Ramos (cell line): ENCODE measurements at regions not wholly inside any gene's neighbourhood (a gene's known extent, or its start where the extent isn't known, plus 50 kb on each side); places are given as distances from the start of the nearest gene placed in this dataset.

ENCODE experiments used
- in situ Hi-C: fragments of 300-500 bp; cut with MboI; formaldehyde crosslinking; loops from one replicate; pipeline ENCODE4 v1.14.3; 2022; ENCODE audit warnings: low sequenced_read_pairs; ENCODE audit not compliant: unreplicated experiment

DNA sequence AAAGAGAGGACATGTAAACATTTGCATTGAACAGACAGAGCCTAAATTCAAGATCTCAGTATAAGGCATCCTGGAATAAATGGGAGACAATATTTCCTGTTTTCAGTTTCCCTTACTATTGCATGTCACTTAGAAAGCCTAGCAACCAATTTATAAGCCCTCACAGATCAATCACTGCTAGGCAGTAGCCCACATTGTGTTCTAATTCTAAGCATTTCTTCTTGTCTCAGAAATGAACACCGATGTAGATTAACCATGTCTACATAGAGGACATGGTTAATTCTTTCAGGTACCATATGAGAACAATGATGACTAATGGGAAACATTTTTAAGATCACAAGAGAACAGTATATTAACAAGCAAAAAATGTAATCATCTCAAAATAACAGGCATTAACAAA lies 79.6 kb upstream of the HMHB1 start:
- in situ Hi-C loops: no loop called here

DNA sequence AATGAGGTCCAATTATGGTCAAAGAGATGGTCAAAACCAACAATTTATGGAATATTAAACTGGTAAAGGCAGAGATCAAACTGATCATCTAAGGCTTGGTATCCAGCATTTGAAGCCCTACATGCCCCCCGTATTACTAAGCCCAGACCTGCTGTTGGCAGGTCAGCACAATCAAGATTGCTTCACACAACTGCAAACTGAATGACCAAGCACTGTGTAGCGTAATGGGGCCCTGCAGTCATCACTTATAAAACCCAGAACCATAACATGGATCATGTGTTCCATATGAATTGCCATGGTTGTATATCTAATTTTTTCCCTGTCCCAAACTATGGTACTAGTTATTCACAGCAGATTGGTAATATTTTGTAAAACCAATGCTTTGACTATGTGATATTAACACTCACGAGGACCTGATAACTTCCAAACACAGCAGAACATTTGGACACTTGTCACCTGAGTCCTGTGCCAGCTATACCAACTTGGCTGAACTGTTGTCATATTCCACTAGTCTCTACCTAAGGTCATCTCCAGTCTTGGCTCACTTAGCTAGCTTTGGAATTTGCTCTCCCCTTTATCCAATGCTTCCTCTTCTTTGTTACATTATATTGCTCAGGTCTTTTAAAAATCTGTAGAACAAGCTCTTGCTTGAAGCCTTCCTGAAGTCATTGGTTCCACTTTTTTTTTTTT lies 81.7 kb upstream of the HMHB1 start:
- in situ Hi-C loops: no loop called here

DNA sequence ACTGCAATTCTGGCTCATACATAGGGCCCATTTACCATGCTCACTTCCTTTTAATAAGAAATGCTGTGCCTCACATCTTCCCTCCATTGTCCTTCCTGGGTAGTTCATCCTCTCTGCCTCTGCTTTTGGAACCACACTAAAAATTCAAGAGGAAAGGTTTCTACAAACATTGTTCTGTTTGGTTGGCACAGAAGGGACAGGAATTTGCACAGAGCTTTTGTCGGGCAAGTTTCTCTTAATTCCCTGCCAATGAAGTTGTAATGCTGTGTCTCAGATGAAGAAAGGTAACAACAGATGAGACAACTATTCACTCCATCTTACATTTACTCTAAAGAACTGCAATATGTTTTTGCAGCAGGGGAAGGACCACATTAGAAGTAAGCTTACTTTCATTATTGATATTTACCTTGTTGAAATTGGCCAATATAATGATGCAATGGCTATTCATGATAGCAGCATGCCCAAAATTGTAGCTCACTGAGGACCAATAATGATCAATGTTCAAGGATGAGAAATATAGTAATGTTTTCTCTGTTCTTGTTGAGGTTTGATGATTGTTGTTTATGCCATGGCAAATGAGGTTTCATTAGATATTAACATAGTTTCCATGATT lies 82.5 kb upstream of the HMHB1 start:
- in situ Hi-C loops: no loop called here

DNA sequence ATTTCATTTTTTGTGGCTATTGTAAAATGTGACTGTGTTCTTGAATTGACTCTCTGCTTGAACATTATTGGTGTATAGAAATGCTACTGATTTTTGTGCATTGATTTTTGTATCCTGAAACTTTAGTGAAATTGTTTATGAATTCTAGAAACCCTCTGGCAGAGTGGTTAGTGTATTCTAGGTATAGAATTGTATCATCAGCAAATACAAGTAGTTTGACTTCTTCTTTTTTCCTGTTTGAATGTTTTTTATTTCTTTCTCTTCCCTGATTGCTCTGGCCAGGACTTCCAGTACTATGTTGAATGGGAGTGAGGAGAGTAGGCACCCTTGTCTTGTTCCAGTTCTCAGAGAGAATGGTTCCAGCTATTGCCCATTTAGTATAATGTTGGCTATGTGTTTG lies 88.8 kb upstream of the HMHB1 start:
- in situ Hi-C loops: no loop called here

DNA sequence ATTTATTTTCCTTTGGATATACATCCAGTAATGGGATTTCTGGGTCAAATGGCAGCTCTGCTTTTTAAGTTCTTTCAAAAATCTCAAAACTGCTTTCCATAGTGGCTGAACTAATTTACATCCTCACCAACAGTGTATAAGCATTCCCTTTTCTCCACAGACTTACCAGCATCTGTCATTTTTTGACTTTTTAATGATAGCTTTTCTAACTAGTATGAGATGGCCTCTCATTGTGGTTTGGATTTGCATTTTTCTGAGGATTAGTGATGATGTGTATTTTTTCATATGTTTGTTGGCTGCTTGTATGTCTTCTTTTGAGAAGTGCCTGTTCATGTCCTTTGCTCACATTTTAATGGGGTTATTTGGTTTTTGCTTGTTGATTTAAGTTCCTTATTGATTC lies 90.0 kb upstream of the HMHB1 start:
- in situ Hi-C loops: no loop called here

DNA sequence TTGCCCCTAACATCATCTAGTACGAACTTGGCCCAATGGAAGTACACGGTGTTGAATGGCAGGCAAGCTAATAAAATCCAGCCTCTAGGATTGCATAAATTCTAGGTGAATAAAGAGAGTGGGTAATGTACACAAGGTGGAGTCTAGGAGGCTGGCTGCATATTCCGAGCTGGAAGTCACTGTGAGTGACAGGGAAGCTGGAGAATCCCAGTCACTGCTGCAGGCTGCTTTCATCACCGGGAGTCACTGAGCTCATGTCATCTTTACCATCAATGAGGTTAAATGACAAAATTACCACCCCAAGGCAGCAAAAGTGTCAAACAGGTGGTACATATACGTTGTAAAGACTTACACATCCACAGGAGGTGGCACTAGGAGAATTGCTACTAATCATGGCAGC lies 91.3 kb upstream of the HMHB1 start:
- in situ Hi-C loops: no loop called here

DNA sequence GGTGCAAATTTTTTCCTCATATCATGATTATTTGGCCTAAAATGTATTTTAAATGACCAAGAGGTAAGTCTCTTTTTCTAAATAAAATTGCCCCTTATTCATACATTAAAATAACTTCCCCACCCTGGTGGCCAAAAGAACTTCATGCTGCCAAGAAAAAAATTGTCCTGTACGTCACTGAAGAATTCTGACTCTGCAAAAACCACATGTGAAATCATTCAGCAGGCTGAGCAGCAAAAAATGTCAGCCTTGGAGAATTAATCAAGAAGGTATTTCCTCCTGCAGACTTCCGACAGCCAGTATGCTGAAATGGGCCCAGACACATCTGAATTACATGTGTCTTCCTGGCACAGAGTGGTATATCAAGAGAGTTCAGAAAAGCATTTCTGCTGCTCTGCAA lies 94.6 kb upstream of the HMHB1 start:
- in situ Hi-C loops: no loop called here

DNA sequence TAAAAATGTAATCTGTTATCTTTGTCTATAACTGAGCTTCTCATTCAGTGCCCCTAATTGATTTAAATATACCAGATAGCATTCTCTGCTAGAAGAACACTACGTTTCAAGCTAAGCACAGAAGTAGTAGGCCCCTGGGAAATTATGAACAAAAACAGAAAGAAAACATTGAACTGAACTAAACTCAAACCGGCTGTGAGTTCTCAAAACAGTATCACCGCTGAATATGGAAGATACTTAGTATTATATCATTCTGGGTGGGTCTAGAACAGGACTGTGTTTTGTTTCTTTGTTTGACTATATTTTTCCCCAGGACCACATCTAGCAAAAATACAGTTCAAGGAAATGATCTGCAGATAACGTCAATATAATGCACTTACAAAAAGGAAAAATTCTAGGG lies 95.1 kb upstream of the HMHB1 start:
- in situ Hi-C loops: no loop called here

DNA sequence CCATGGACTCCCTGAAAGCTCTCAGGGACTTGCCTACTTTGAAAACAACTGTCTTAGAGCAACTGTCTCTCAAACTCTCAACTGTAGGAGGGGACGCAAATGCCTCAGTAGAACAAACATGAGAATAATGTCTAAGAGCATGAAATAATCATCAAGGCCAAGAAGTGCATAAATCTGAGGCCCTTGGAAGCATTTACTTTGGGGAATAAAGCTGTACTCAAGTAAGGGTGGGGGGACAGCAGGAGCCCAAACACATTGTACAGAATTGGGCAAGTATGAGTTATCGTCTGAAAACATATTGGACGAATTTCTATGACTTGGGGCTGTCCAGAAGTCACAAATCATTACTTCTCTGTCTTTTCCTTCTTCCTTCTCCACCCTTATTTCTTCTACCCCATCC lies 96.3 kb upstream of the HMHB1 start:
- in situ Hi-C loops: no loop called here

DNA sequence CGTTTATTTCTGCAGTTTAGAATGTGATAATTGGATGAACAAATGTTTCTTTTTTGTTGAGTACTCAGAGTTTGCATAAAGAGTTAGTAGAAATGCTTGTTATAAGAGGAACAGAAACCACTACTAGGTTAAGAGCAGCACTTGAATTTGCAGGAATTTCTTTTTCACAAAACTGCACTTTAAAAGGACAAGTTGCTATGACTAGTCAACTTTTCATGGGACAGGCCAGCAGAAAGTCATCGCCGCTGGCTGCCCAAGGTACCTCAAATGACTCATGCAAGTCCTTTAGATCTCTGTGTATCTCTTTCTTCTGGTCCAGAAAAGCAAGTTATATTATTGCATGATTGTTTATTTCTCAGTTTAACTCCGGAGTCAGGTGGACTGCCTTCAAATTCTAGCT lies 97.3 kb upstream of the HMHB1 start:
- in situ Hi-C loops: no loop called here

DNA sequence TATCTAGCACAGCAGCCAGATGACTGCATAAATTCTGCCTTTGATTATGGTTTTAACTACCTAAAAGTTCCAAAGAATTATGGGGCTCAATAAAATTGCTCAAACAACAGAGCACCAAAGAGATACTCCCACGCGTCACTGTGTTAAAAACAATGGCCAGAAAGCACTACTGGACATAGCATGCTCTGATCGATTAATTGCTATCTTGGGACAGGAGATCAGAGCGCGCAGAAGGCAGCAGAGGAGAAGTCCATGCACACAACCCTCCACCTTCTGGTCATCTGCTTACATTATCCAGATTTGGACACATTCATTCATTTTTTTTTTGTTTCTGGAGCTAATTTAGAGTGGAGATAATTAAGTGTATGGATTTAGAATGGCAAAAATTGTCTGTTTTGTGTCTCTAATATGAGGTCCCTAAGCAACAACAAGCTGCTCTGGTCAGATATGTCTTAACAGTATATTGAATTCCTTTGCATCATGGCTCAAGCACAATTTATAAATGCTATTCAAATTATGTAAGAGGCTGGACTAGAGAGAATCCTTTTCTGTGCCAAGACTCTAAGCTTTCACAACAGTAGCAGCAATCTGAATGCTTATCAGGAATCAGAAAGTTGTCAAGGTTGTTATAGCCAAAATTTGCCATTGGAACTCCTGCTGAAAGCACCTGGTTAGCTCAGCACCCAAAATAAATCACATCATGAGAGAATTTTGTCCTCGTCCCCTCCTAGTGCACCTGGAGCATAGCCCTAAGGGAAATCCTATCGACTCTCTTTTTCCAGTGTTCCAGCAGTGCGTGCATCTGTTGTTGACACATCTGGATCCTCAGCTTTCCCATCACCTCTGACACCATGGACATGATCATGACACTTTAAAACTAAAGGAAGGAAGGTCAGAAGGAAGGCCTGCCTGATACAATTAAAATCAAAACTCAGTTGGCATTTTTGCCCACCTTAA lies 98.6 kb upstream of the HMHB1 start:
- in situ Hi-C loops: no loop called here

DNA sequence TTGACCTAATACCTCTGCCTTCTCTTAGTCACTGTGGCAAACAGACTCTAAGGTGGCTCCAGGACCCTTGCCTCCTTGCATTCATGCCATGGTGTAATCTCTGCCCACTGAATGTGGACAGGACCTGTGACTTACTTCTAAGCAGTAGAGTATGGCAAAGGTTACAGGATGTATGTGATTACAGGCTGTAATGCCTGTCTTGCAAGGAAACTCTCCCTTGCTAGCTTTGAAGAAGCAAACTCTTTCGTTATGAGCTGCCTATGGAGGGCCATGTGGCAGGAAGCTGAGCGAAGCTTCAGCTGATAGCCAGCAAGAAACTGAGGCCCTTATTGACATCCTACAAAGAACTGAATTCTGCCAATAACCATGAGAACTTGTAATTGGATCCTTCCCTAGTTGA lies 103.3 kb upstream of the HMHB1 start:
- in situ Hi-C loops: no loop called here

DNA sequence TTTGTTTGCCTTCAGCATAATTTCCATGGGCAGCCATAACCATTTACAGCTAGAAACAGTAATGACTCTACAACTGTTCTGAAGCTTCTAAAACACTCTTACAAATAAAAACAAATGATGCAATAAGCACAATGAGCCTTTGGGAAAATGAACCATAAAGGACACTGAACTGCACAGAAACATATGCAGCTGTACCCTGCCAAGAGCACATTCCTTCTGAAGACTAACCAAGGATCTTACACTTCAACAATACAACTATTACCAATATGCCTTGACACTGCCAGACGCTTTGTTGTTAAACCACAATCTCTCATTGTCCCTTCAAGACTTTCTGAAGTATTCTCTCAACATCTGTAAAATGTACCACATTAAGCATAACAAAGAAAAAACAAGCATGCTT lies 104.2 kb upstream of the HMHB1 start:
- in situ Hi-C loops: no loop called here

DNA sequence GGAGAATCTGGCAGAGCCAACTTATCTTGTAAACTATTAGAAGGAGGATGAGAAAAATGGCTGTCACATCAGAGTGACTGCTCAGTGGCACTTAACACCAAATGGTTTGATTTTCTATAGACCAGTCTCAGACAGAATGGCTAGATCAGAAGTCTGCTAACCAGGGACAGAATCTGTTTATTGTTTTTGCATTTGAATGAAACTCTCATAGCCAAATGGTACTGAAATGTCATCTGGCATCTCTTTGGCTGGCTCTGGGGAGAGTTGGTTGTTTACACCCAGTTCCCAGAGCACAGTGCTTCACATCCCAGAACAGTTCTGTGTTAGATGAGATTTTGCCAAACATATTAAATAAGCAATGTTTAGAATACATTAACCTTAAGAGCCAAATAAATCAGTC lies 106.6 kb upstream of the HMHB1 start:
- in situ Hi-C loops: no loop called here

DNA sequence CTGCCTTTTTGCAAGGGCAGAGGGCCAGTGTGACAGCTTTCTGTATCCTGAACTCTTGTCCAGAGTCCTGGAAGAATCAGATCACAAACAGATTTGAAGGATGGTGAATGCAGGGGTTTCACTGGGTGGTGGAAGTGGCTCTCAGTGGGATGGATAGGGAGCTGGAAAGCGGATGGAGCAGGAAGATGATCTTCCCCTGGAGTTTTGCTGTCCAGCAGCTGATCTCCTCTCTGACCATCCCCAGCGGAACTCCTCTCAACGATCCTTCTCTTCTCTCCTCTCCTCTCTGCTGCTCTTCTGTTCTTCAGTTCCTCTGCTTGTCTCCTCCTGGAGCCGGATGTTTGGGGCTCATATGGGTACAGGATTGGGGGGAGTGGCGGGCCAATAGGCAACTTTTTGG lies 108.3 kb upstream of the HMHB1 start:
- in situ Hi-C loops: no loop called here

DNA sequence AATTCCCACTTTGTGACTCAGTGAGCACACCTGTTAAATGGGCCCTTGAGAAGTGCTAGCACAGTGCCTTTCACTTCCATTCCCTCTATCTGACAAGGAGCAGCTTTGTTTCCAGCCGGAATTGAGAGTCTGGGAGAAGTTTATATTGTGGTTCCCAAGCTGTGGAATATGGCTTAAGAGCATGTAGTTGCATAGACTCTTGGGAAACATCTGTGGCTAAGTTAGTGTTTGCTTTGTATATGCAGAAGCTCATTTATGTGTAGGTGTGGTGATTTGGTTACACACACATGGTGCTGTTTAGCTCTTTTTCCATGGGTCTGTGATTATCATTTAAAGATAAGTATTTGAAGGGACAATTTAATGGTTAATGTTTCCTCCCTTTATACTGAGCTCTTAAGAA lies 110.5 kb upstream of the HMHB1 start:
- in situ Hi-C loops: no loop called here

DNA sequence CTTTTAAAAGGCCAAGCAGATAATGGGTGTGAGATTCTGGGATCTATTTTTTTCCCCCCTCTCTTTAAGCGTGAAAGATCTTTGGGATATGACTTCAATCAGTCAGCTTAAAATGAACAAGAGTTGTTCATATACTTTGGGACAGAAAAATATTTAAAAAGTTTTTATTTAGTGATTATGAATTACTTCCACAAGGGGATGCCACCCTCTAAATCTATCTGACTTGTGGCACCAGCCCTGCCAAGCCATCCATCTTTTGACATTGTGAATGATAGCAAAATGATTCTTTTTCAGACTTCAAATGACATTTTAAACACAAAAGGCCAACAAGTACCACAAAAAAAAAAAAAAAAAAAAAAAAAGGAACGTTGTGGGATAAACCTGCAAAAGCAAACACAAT lies 111.0 kb upstream of the HMHB1 start:
- in situ Hi-C loops: no loop called here

DNA sequence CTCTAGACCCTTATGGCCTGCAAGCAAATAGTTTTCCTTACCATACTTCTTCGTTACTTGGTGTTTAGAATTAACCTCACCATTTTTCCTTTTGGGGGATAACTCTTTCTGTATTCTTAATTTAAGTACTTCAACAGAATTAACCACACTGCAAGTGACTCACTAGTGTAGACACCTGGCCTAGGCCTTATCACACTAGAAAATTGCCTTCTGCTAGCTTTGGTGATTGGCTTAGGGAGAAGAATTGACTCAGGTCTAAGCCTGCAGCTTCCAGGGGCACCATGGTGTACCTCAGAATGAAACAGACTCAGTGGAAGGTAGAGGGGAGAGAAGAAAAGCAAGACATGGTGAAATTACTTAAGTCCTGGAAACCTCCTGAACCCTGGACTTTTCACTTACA lies 112.8 kb upstream of the HMHB1 start:
- in situ Hi-C loops: no loop called here

DNA sequence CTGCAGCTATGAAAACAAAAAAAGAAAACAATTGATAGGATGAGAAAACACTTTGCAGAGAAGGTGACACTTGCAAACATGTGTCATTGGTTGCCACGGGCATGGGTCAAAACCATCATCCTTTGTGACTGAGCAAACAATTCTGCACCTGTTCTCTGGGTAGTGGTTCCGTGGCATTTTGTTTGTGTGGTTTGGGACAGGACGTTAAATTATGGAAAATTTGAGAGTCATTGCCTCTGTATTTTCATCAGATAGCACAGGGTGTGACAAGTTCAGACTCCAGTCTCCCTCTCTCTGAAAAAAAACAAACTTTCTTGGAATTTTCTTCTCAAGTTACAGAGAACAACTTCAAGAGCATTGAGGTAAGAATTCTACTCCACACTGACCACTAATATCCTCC lies 113.4 kb upstream of the HMHB1 start:
- in situ Hi-C loops: no loop called here

DNA sequence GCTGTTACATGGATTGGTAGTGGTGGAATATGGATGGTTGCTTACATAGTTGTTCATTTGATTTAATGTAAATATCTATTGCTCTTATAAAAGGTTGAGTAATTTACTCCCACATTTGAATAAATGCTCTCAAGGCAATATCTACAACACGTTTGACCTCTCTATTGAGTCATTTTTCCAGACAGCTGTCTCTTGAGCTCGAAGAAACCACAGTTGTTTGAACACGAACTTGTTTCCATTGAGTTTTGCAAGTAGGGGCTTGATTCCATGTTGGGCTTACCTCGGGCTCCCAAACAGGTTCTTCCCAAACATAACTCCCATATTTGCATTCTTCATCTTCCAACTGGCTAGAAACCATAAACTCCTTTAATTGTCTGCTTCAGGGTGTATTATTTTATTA lies 115.0 kb upstream of the HMHB1 start:
- in situ Hi-C loops: no loop called here

DNA sequence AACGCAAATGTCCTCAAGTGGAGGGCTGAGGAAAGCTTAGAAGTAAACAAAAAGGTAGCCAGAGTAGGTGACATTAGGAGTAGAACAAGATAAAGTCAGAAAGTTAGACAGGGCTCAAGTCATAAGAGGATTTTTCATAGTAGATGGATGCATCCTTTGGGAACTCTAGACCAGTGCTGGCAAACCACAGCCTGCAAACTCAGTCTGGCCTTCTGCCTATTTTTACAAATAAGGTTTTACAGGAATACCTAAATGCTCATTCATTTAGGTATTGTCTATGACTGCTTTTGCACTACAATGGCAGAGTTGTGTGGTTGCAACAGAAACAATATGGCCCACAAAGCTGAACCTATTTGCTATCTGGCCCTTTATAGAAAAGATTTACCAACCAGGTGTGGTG lies 116.0 kb upstream of the HMHB1 start:
- in situ Hi-C loops: no loop called here
